Panc1 (cell line): ENCODE measurements at regions not wholly inside any gene's neighbourhood (a gene's known extent, or its start where the extent isn't known, plus 50 kb on each side); places are given as distances from the start of the nearest gene placed in this dataset.
"Not testable (repeated sequence)": the region's sequence is repeated elsewhere in the genome, so short reads cannot be mapped to it uniquely, and the experiment has no call there.

Source experiments
- POLR2AphosphoS5 ChIP-seq: IDR thresholded peaks from 2 replicates; pipeline ENCODE4 v1.6.1; 2012; ENCODE audit warnings: mild to moderate bottlenecking, low read depth, low read length, moderate library complexity
- SIN3A ChIP-seq: IDR thresholded peaks from 2 replicates; pipeline ENCODE4 v1.6.1; 2012; ENCODE audit warnings: low read depth, mild to moderate bottlenecking, low read length, moderate library complexity, borderline replicate concordance; ENCODE audit not compliant: insufficient read depth
- TF ChIP-seq, protein P1 (sequence below): fragments of 450-650 bp; IDR thresholded peaks from 2 replicates; pipeline ENCODE4 v1.5.1; 2017; ENCODE audit warnings: mild to moderate bottlenecking
- TF ChIP-seq, protein P2 (sequence below), 2 experiments: IDR thresholded peaks; 2 replicates each; pipeline ENCODE4 v1.6.1; 2011 to 2012; ENCODE audit warnings: low read depth in 2 of 2, control low read depth in 1 of 2, low read length in 1 of 2, mild to moderate bottlenecking in 1 of 2, moderate library complexity in 1 of 2; ENCODE audit not compliant: insufficient read depth in 1 of 2

GRCh38 chr2:129532158-129532557 lies 447.3 kb upstream of the RAB6C start:
- TF ChIP-seq, protein P1, sequence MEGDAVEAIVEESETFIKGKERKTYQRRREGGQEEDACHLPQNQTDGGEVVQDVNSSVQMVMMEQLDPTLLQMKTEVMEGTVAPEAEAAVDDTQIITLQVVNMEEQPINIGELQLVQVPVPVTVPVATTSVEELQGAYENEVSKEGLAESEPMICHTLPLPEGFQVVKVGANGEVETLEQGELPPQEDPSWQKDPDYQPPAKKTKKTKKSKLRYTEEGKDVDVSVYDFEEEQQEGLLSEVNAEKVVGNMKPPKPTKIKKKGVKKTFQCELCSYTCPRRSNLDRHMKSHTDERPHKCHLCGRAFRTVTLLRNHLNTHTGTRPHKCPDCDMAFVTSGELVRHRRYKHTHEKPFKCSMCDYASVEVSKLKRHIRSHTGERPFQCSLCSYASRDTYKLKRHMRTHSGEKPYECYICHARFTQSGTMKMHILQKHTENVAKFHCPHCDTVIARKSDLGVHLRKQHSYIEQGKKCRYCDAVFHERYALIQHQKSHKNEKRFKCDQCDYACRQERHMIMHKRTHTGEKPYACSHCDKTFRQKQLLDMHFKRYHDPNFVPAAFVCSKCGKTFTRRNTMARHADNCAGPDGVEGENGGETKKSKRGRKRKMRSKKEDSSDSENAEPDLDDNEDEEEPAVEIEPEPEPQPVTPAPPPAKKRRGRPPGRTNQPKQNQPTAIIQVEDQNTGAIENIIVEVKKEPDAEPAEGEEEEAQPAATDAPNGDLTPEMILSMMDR: not testable (repeated sequence)
- TF ChIP-seq, protein P2, sequence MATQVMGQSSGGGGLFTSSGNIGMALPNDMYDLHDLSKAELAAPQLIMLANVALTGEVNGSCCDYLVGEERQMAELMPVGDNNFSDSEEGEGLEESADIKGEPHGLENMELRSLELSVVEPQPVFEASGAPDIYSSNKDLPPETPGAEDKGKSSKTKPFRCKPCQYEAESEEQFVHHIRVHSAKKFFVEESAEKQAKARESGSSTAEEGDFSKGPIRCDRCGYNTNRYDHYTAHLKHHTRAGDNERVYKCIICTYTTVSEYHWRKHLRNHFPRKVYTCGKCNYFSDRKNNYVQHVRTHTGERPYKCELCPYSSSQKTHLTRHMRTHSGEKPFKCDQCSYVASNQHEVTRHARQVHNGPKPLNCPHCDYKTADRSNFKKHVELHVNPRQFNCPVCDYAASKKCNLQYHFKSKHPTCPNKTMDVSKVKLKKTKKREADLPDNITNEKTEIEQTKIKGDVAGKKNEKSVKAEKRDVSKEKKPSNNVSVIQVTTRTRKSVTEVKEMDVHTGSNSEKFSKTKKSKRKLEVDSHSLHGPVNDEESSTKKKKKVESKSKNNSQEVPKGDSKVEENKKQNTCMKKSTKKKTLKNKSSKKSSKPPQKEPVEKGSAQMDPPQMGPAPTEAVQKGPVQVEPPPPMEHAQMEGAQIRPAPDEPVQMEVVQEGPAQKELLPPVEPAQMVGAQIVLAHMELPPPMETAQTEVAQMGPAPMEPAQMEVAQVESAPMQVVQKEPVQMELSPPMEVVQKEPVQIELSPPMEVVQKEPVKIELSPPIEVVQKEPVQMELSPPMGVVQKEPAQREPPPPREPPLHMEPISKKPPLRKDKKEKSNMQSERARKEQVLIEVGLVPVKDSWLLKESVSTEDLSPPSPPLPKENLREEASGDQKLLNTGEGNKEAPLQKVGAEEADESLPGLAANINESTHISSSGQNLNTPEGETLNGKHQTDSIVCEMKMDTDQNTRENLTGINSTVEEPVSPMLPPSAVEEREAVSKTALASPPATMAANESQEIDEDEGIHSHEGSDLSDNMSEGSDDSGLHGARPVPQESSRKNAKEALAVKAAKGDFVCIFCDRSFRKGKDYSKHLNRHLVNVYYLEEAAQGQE (IDR thresholded peaks at IDR 0.05; ENCODE audit: insufficient read depth in 1 of 2, low read depth in 2 of 2, low read length in 1 of 2): not testable (repeated sequence)
- not testable (repeated sequence) for TF ChIP-seq SIN3A, POLR2AphosphoS5
